Stimulated activated CD8-positive, alpha-beta memory T cell treated with anti-CD3 and anti-CD28 coated beads, Interleukin-15, amount 100 ng/mL, for 48 hours (primary cell): ENCODE measurements at regions not wholly inside any gene's neighbourhood (a gene's known extent, or its start where the extent isn't known, plus 50 kb on each side); places are given as distances from the start of the nearest gene placed in this dataset.
"Not testable (repeated sequence)": the region's sequence is repeated elsewhere in the genome, so short reads cannot be mapped to it uniquely, and the experiment has no call there.

Experiments used
- DNase-seq, 2 donors: peaks; one replicate each; pipeline ENCODE4 v3.0.0-alpha.2; 2020; ENCODE audit warnings: low read depth in 2 of 2

DNA sequence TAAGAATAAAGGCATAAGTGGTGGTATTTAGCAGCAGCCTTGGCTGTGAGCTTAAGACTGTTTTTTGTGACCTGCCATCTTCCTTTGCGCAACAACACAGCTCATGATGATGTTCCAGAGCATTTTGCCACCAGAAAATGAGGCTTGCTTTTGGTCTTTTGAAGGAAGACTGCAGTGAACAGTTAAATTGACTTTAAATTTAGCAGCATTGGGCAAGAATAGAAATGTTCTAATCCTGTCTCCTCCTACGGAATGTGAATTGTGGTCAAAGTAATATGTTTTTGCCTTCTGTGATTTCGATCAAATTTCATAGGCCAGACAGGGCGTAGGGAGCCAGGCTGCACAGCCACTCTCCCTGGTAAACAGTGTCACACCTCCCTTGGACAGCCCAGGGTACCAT lies 460.7 kb upstream of the RASGRP1 start:
- no peak for DNase-seq

DNA sequence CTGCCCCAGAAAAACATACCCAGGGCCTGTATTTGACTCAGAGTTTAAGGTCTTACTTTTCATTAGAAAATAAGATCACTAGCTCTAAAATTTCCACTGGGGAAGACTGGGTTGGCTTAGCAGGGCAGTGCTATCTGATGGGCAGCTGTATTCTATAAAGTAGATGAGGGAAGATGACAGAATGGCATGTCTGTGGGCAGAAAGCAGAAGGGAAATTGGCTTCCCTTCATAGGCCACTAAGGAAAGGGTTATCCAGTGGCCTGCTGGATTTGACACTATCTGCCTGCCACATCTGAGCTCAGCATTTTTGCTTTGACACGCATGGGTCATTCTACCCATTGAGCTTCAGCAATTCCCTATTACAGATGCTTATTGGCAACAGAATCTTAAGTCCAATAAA lies 461.3 kb upstream of the RASGRP1 start:
- DNase-seq = no peak

DNA sequence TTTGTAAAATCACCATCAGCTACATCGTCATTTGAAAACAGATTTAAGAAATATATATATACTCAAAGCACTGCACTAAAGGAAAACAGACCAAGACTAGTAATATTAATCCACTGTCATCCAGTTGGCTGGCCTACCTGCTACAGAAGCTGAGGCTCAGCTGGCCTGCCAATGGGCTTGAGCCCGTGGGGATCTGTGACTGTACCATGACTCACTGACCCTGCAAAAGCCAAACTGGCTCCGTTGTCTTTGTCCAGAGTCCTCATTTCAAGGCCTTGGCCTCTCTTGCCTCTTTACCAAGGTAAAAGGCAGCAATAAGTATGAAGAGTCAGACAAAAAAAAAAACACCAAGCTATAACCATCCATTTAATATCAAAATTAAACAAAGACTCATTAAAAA lies 463.5 kb upstream of the RASGRP1 start:
- no peak for DNase-seq

- no peak for DNase-seq
These were observed 465.1 kb upstream of the RASGRP1 start for GRCh38 chr15:39029741-39030140.

DNA sequence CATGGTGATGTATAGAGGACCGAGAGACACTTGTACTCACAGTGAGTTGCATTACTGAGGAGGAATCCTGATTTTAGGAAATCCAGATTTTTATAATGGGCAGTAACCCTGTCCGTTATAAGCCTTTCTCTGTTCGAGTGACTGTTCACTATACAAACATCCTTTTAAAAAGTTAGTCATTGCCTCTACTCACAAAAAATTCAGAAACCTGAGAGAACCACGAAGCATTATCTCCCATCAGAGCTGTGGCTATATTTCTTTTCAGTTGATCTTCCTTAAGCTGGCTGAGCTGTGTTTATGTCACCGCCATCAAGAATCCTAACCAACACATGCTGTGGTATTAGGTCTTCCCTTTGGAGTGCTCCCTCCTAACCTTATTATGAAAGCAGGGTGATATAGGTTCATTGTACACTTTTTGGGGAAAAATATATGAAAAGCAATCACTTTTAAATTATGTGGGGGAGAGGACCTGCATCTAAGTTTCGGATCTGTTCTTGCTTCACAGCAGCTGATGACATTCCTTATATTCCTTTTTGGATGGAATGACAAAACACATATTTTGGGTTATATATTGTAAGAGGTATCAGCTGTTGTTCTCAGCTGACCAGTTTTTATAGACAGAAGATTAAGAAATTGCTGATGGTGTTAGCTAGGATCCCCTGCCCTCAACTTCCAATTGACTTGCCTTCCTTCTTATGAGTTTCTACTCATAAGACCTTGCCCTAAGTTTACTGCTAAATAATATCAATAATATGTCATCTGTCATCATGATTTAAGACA lies 465.9 kb upstream of the RASGRP1 start:
- DNase-seq = no peak

- no peak for DNase-seq
These were observed 467.0 kb upstream of the RASGRP1 start for GRCh38 chr15:39031596-39031995.

GRCh38 chr15:39034816-39035215 lies 470.2 kb upstream of the RASGRP1 start:
- DNase-seq = no peak

DNA sequence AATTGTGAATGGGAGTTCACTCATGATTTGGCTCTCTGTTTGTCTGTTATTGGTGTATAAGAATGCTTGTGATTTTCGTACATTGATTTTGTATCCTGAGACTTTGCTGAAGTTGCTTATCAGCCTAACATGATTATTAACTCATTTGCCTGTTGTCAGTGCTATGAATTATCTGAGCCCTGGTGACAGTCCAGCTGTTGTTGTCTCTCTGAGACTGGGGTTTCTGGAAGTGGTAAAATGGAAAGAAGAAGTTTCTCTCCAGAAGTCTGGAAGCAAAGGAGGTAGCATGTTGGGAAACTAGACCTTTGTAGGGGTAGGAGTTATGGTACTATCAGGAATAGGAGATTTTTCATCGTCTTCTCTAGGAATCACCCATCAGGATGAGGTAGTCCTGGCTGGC lies 473.0 kb upstream of the RASGRP1 start:
- DNase-seq = not testable (repeated sequence)

DNA sequence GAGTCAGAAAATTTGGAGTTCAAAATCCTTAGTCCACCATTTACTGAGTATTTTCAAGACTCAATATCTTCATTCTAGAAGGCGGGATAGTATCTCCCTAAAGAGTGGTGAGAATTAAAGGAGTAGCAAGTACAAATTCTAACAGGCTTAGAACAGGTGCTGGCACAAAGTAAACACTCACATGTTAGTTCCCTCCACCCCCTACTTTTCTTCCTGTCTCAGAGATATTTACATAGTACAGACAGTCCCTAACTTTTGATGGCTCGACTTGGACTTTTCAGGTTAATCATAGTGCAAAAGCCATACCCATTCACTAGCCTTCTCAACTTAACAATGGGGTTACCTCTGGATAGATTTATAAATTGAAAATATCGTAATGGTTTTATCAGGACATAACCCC lies 476.2 kb upstream of the RASGRP1 start:
- no peak for DNase-seq

DNA sequence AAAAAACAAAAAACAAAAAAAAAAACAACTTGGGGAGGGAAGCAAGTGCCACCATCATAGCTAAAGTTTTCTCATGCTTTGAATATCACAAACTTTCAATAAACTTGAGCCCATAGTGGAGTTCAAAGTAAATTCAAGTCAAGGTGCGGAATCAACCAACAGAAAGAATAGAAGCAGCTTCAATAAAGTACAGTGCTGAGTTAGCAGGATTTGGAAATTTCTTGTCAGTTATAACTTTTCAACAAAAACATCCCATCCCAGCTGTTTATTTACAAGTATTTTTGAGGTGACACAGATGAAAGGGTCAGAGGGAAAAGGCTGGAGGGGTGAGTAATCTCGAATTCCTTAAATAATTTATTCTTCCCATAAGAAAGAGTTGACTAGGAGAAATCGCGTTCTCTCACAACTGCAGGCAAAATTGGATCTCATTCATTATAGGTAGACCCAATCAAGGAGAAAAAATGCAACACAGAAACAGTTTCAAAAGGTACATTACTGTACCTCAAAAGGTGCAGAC lies 477.4 kb upstream of the RASGRP1 start:
- no peak for DNase-seq

DNA sequence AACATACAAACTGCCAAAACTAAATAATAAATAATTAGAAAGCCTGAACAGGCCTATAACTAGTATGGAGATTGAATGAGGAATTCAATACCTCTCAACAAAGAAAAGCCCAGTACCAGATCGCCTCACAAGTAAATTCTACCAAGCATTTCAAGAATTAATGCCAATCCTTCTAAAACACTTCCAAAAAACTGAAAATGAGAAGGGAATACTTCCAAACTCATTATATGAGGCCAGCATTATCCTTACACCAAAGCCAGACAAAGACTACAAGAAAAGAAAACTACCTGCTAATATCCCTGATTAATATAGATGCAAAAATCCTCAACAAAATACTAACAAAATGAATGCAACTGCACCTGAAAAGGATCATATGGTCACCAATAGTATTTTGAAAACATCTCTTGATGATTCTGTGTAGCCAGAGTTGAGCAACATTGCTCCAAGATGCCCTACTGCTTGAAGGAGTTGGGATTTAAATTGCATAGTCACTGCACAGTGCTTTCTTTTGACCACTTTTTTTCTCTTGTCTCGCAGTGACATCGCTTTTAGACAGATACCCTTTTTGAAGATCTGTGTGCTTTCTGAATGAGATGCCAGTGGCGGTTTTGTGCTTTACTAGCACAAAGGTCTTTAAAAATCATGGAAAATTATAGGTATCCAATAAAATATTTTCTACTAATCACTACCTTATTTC lies 487.2 kb upstream of the RASGRP1 start:
- DNase-seq = no peak

GRCh38 chr15:39052323-39052705 lies 487.7 kb upstream of the RASGRP1 start:
- no peak for DNase-seq

DNA sequence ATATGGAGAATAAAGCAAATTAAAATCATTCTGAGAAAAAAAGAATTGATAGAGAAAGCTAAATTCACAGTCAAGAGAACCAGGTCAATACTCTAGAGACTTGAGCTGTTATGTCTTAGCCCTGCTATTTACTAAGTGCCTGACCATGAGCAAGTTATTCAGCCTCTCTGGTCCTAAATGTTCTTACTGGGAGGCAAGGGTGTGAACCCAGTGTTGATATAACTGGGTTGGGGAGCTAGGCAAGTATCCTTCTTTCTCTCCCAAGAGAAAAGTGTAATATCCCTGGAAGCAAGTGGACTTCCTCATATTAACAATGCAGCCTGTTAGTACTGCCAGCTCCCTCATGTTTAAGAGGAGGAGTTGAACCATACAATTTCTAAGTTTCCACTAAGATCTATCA lies 488.9 kb upstream of the RASGRP1 start:
- DNase-seq = no peak

DNA sequence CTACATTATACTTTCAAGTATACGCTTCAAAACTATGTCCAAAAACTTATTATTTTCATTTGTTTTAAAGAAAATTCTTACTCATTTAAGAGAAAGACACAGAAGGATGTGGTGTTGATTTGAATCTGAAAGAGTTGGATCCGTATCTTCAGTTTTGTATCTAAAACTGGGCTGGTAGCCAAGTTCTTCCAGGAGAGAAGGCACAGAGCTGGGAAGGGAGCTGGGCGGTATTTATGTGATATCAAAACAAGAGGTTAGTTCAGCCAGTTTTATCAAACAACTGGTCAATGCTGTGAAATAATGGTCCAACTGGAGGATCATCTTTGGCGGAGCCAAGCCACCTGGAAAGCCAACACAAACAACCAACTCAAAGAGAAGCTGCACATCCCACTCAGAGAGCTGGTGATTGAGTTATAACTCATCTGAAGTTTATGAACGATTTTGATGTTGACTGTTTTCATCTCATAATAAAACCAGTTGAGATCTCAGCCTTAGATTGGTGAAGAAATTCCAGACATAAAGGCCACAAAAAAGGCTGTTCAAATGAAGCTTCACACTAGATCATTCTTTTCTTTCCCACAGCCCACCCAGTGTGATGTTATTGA lies 489.6 kb upstream of the RASGRP1 start:
- no peak for DNase-seq

DNA sequence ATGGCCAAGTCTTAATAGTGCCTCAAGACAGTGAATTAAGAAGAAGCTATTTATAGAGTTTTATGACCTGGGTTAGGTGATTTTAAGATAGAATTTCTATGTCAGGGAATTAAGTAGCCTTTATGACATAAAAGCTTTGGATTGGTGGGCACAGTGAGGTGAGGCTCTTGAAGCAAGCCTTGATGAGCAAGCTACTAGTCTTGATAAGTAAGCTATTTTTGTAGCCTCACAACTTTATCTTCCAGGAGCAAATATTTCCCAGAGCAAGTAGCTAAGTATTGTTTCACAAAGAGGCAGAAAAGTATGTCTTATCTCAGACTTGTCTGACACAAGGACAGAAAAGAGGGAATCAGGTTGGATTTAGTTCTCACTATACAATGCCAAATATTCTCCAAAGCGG lies 491.7 kb upstream of the RASGRP1 start:
- no peak for DNase-seq

GRCh38 chr15:39058351-39059131 lies 493.9 kb upstream of the RASGRP1 start:
- DNase-seq = no peak

DNA sequence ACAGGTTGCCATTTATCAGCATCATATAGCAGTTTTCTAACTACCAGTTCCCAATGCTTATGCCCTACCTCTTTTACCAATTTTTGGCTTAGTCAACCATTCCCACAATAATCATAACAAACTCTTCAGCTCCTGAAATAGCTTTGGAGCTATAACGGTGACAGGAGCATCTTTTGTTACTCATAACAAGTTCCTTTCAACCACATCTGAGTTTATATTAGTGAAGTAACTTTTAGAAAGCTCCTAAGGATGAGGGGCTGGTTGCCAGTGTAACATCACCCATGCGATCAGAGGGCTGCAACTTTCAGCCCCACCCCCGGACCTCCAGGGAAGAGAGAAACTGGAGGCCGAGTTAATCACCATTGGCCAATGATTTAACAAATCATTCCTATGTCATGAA lies 495.3 kb upstream of the RASGRP1 start:
- DNase-seq = no peak

DNA sequence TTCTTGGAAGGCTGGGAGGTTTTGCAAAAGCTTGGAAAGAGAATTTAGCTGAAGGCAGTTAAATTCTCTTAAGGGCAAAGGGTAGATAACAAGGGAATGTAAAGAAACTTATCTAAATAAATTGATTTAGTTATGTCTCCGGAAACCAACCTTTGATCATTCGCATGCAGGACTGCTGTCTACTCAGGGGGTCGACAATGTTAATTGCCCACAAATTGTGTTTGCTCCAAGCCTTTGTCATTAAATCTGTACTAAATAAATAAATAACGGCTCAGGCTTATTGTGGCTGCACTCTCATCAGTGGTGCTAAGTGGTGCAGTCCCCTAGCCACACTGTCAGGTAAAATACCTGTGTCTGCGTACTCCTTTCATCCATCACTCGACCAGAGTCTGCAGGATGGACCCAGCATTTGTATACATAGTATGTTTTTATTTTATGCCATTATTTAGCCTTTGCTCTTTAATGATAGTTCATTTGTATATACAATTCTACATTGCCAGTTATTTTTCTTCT lies 497.4 kb upstream of the RASGRP1 start:
- no peak for DNase-seq

DNA sequence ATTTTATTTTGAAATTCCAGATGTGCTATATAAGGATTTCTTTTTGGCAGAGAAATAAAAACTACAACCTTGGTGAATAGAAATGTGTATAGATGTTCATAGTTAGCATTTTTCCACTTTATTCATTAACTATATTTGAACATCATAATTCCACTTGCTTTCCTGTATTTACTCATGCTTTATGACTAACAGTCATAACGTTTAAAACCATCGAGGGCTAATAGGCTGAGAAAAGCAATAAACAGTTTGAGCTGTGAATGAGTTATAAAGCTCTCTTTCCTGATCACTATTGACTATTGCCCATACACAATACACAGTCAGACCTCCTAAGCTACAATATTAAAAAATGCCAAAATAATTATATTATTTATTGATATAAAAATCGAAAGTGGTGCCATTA lies 502.1 kb upstream of the RASGRP1 start:
- DNase-seq = no peak

DNA sequence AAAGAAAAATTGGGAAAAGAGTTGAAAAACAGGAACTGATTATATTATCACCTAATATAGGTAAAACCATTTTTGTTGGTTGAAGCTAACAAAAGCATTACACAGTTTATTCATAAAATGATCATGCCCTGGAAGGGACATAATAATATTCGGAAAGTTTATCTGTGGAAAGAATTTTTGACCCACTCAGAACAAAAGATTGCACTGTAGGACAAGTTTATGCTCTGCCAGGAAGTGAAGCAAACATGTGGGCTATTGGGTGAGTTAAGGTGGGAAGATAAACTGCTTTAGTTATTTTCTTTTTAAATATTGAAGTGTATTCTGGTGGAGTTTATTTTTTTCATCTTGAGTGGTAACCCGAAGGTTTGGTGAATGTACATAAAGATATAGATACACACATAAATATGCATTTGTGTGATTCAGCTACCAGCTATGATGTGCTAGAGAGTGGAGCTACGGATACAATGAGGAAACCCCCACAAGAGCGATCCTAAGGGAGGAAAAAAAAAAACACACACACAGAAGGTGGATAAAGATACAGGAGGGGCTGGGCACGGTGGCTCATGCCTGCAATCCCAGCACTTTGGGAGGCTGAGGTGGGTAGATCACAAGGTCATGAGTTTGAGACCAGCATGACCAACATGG lies 506.4 kb upstream of the THBS1 start:
- no peak for DNase-seq

DNA sequence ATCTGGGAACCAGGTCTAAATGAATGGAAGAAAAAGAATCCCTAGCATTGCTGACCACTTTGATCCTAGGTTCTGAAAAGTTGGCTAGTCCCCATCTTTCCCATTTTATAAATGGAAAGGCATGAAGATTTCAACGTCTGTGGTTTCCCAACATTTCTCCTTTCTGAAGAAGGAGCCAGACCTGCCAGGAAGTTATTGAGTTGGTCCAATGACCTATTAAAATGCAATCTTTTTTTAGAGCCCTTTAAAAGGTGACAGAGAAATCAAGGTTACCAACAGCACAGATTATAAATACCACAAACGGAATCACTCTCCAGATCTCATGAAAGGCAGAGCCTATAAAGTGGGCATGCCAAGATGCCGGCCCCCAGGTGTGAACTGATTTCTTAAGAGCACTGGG lies 505.6 kb upstream of the THBS1 start:
- DNase-seq = no peak
